ENCODE measurements at regions not wholly inside any gene's neighbourhood (a gene's known extent, or its start where the extent isn't known, plus 50 kb on each side); places are given as distances from the start of the nearest gene placed in this dataset.

DNA sequence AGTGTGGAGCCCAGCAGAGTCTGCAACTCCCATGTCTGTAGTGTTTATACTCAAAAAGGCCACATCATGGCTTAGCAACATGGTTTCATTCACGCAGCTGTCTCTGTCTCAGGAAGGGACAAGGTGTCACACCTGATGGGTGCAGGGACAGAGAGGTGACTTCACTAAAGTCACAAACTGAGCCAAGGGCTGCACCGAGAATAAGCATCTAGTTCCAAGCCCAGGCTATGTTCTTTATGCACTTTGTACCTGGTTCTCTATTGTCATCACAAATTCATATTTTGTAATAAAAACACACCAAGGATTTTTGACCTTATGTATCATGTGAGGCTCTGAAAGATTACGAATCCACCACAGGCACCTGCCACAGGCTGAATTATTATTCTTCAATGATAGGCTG is 64.9 kb upstream of the STK32A start:
- dilution Hi-C loops (cut with MboI; ENCODE audit: extremely low pct_ligation_motif_present, low sequenced_read_pairs) (no loop called here), intact Hi-C loops (cut with micrococcal nuclease) (no loop called here)
- Histone ChIP-seq H3K27me3 (ENCODE audit: control insufficient read depth in 2 of 2, insufficient read depth in 2 of 2, low read length in 2 of 2) (no peaks in the 10 kb centered on the region), H3K4me2 (ENCODE audit: insufficient read depth, low read length) (no peak overlapping the region), H4K20me1 (replicated peaks; ENCODE audit: control insufficient read depth, extremely low read depth, insufficient read depth, low read length) (no peaks in the 10 kb centered on the region), H3K36me3 (ENCODE audit: control insufficient read depth in 2 of 2, extremely low read depth in 1 of 2, insufficient read depth in 2 of 2, low read length in 2 of 2) (no peaks in the 10 kb centered on the region), H3K27ac (ENCODE audit: insufficient read depth, low read depth, low read length) (no peak overlapping the region), H3K9ac (replicated peaks; ENCODE audit: extremely low read depth, insufficient read depth, low read length) (no peak overlapping the region), H3K9me3 (replicated peaks; ENCODE audit: control insufficient read depth, insufficient read depth, low read length) (no peaks in the 10 kb centered on the region), H3K79me2 (ENCODE audit: control insufficient read depth, insufficient read depth, low read length) (no peaks in the 10 kb centered on the region), H2AFZ (ENCODE audit: low read depth, low read length) (no peak overlapping the region), H3K9me1 (replicated peaks; ENCODE audit: control insufficient read depth, extremely low read depth, insufficient read depth, low read length) (no peaks in the 10 kb centered on the region), H3K4me1 (ENCODE audit: control insufficient read depth, extremely low read depth, insufficient read depth, low read length) (no peaks in the 10 kb centered on the region), H3K4me3 (replicated peaks in 1 of 3; ENCODE audit: insufficient read depth in 1 of 3, low read depth in 1 of 3, low read length in 3 of 3) (no peak overlapping the region)
- TF ChIP-seq JUN (IDR thresholded peaks at IDR 0.05; ENCODE audit: borderline replicate concordance, insufficient read depth, insufficient read length, low read depth) (no peak), POLR2AphosphoS5 (IDR thresholded peaks at IDR 0.05; ENCODE audit: insufficient read depth, low read depth, low read length) (no peak), FOS (IDR thresholded peaks at IDR 0.05; ENCODE audit: borderline replicate concordance, insufficient read depth, low read length) (no peak), MYC (IDR thresholded peaks at IDR 0.05; ENCODE audit: low read depth, low read length) (no peak), GATA2 (IDR thresholded peaks at IDR 0.05; ENCODE audit: insufficient read depth, insufficient read length, low read depth, low read length) (no peak), EZH2 (IDR thresholded peaks at IDR 0.05; ENCODE audit: borderline replicate concordance, low read depth, low read length, severe bottlenecking) (no peak)
- TF ChIP-seq, protein P1, sequence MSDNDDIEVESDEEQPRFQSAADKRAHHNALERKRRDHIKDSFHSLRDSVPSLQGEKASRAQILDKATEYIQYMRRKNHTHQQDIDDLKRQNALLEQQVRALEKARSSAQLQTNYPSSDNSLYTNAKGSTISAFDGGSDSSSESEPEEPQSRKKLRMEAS (IDR thresholded peaks at IDR 0.05; ENCODE audit: insufficient read depth, insufficient read length), result no peak
- ChIA-PET POLR2A (no interaction called here), CTCF (interaction anchor here (0.6 to 1.6 kb wide), 3 partner anchors 11 to 200 kb away, joined by 3 to 10 read pairs (median 5); no protein-coding TSS in a partner anchor)
- BruUV-seq (replicated peaks), result no TSS peak
- DNase-seq (ENCODE audit: low read depth, low spot score) (no peak), FAIRE-seq (no peak)

DNA sequence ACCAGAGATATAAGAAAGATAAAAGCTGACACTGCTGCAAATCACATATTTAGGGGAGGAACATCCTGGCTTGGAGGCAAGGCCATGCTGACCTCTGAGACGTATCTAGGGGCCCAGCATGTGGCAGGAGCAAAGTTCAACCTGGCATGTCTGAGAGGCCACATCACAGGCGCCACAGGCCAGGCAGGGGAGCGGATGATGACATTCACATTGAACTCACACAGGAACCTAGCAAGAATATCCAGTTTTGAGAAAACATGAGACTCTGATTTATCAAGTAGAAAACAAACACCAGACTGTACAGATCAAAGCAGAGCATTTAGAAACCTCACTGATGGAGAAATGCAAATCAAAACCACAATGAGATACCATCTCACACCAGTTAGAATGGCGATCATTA is 64.2 kb upstream of the STK32A start:
- no peaks in the 10 kb centered on the region for H3K4me1 ChIP-seq (ENCODE audit: control insufficient read depth, extremely low read depth, insufficient read depth, low read length)
- CTCF ChIA-PET, result no interaction called here
- H3K9ac ChIP-seq (replicated peaks; ENCODE audit: extremely low read depth, insufficient read depth, low read length), result no peak overlapping the region
- no peak for FAIRE-seq
- H3K27ac ChIP-seq (ENCODE audit: insufficient read depth, low read depth, low read length), result no peak overlapping the region
- H3K4me2 ChIP-seq (ENCODE audit: insufficient read depth, low read length), result no peak overlapping the region
- H3K9me1 ChIP-seq (replicated peaks; ENCODE audit: control insufficient read depth, extremely low read depth, insufficient read depth, low read length), result no peaks in the 10 kb centered on the region
- no peak for TF ChIP-seq POLR2A (IDR thresholded peaks at IDR 0.05; ENCODE audit: low read depth, low read length)
- TF ChIP-seq JUN (IDR thresholded peaks at IDR 0.05; ENCODE audit: borderline replicate concordance, insufficient read depth, insufficient read length, low read depth), result no peak
- TF ChIP-seq GATA2 (IDR thresholded peaks at IDR 0.05; ENCODE audit: insufficient read depth, insufficient read length, low read depth, low read length), result no peak
- no peak for TF ChIP-seq CTCF (IDR thresholded peaks at IDR 0.05; ENCODE audit: extremely low read depth in 1 of 2, insufficient read depth in 1 of 2, low read depth in 1 of 2, low read length in 2 of 2)
- TF ChIP-seq, protein P1 (IDR thresholded peaks at IDR 0.05; ENCODE audit: insufficient read depth, insufficient read length), result no peak
- no peak for TF ChIP-seq FOS (IDR thresholded peaks at IDR 0.05; ENCODE audit: borderline replicate concordance, insufficient read depth, low read length)
- dilution Hi-C loops (cut with MboI; ENCODE audit: extremely low pct_ligation_motif_present, low sequenced_read_pairs), result no loop called here
- no peaks in the 10 kb centered on the region for H4K20me1 ChIP-seq (replicated peaks; ENCODE audit: control insufficient read depth, extremely low read depth, insufficient read depth, low read length)
- POLR2A ChIA-PET, result no interaction called here
- H3K27me3 ChIP-seq (ENCODE audit: control insufficient read depth in 2 of 2, insufficient read depth in 2 of 2, low read length in 2 of 2), result no peaks in the 10 kb centered on the region
- no peak overlapping the region for H2AFZ ChIP-seq (ENCODE audit: low read depth, low read length)
- no TSS peak for BruUV-seq (replicated peaks)
- DNase-seq (ENCODE audit: low read depth, low spot score), result no peak
- no peaks in the 10 kb centered on the region for H3K9me3 ChIP-seq (replicated peaks; ENCODE audit: control insufficient read depth, insufficient read depth, low read length)
- H3K79me2 ChIP-seq (ENCODE audit: control insufficient read depth, insufficient read depth, low read length), result no peaks in the 10 kb centered on the region
- no peak overlapping the region for H3K4me3 ChIP-seq (replicated peaks in 1 of 3; ENCODE audit: insufficient read depth in 1 of 3, low read depth in 1 of 3, low read length in 3 of 3)
- intact Hi-C loops (cut with micrococcal nuclease), result no loop called here
- H3K36me3 ChIP-seq (ENCODE audit: control insufficient read depth in 2 of 2, extremely low read depth in 1 of 2, insufficient read depth in 2 of 2, low read length in 2 of 2), result no peaks in the 10 kb centered on the region

All from endothelial cell of umbilical vein (primary cell).